Breast epithelium (tissue), 3 donors: ENCODE measurements at regions not wholly inside any gene's neighbourhood (a gene's known extent, or its start where the extent isn't known, plus 50 kb on each side); places are given as distances from the start of the nearest gene placed in this dataset.

ENCODE experiments used
- POLR2A ChIP-seq: fragments of 450-650 bp; IDR thresholded peaks from one replicate; pipeline ENCODE4 v1.6.1; 2016; ENCODE audit warnings: antibody characterized with exemption, mild to moderate bottlenecking, moderate library complexity
- TF ChIP-seq, protein P1 (sequence below), 3 donors: fragments of 450-650 bp; IDR thresholded peaks; one replicate each; pipeline ENCODE4 v1.5.1; 2016 to 2017; ENCODE audit warnings: antibody characterized with exemption in 3 of 3, mild to moderate bottlenecking in 3 of 3, moderate library complexity in 3 of 3

DNA sequence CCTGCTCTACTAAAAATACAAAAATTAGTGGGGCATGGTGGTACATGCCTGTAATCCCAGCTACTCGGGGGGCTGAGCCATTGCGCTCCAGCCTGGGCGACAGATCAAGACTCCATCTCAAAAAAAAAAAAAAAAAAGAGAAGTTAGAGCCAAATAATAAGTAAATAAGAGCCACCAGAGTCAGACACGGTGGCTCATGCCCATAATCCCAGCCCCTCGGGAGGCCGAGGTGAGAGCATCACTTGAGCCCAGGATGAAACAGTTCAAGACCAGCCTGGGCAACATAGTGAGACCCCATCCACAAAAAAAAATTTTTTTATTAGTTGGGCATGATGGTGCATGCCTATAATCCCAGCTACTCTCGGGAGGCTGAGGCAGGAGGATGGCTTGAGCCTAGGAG is 85.8 kb upstream of the LARP1 start:
- TF ChIP-seq, protein P1, sequence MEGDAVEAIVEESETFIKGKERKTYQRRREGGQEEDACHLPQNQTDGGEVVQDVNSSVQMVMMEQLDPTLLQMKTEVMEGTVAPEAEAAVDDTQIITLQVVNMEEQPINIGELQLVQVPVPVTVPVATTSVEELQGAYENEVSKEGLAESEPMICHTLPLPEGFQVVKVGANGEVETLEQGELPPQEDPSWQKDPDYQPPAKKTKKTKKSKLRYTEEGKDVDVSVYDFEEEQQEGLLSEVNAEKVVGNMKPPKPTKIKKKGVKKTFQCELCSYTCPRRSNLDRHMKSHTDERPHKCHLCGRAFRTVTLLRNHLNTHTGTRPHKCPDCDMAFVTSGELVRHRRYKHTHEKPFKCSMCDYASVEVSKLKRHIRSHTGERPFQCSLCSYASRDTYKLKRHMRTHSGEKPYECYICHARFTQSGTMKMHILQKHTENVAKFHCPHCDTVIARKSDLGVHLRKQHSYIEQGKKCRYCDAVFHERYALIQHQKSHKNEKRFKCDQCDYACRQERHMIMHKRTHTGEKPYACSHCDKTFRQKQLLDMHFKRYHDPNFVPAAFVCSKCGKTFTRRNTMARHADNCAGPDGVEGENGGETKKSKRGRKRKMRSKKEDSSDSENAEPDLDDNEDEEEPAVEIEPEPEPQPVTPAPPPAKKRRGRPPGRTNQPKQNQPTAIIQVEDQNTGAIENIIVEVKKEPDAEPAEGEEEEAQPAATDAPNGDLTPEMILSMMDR (IDR thresholded peaks at IDR 0.05), result no peak
- no peak for TF ChIP-seq POLR2A
